ENCODE measurements at regions not wholly inside any gene's neighbourhood (a gene's known extent, or its start where the extent isn't known, plus 50 kb on each side); places are given as distances from the start of the nearest gene placed in this dataset.

- intact Hi-C loops (cut with micrococcal nuclease) = no loop called here
Measured at GRCh38 chr1:244220410-244220809, 169.3 kb downstream of the ZBTB18 start.

DNA sequence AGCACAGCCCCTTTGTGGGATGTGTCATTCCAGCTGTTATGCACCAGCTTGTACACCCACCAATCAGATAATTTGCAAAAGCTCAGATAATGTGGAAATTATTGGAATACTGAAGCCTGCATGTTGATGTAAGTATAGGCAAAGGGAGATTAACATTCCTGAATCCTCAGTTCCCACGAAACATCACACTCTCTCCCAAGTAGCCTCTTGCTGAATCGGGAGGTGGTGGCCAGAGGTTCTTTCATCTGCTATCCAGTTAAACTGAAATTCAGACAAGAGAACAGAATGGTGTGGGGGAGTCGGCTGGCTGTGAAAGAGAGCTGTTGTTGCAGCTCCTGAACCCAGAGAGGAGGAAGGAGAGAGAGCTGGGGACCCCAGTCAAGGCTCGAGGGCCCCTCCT lies 170.9 kb downstream of the ZBTB18 start:
- intact Hi-C loops (cut with micrococcal nuclease) = no loop called here

DNA sequence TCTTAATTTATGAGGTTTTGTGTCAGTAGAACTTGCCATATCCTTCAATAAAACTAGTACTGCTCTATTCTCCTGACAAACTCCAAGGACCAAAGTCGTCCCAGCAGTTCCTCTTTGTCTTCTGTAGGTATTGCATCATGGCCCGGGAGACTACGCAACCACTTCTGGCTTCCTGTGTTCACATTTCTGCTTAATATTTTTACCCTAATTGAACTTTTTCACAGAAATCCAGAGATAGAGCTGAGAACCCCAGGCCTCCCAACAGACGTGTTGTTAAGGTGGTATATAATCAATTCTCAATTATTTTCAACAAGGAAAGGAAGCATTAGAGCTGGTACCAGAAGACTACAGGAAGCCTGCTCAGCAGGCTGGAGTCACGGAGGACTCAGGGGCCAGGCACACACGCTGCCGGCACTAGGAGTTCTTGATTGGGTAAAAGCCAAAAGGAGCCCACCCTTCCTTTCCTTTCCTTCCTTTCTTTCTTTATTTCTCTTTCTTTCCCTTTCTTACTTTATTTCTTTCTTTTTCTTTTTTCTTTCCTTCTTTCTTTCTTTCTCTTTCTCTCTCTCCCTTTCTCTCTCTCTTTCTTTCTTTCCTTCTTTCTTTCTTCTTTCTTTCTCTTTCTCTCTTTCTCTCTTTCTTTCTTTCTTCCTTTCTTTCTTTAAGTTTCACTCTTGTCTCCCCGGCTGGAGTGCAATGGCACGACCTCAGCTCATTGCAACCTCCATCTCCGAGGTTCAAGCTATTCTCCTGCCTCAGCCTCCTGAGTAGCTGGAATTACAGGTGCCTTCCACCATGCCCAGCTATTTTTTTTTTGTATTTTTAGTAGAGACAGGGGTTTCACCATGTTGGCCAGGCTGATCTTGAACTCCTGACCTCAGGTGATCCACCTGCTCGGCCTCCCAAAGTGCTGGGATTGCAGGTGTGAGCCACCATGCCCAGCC lies 173.7 kb downstream of the ZBTB18 start:
- intact Hi-C loops (cut with micrococcal nuclease) = no loop called here

DNA sequence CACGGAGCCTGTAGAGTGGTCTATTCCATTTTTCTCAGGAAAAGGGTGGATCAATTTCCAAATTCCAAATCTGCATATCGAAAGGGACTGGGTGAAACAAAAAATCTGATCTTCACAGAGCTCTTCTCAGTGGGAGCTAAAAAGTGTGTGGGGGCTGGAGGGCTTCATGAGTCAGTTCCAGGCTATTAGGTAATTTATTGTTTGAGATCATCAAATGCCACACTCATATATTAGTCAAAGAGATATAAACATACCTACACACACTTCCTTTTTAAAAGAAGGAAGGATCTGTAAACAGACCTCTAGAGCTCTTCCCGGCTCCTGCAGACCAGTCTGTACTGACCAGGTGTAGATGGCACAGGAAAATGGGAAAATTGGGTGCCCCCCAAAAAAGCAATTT lies 175.4 kb downstream of the ZBTB18 start:
- intact Hi-C loops (cut with micrococcal nuclease) = no loop called here

DNA sequence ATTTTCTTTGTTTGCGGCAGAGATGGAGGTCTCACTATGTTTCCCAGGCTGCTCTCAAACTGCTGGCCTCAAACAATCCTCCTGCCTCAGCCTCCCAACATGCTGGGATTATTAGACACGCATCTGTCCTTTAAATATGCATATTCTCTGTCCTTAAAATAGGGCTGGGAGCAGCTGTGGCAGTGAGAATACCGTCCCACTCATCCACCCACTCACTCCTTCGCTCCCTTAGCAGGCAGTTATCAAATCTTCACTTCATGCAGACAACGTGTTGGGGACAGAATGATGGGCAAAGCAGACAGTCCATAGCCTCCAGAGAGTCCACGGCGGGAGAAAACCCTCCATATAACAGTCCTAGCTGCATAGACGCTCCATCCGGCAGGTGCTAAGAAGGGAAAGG lies 179.4 kb downstream of the ZBTB18 start:
- intact Hi-C loops (cut with micrococcal nuclease) = no loop called here

DNA sequence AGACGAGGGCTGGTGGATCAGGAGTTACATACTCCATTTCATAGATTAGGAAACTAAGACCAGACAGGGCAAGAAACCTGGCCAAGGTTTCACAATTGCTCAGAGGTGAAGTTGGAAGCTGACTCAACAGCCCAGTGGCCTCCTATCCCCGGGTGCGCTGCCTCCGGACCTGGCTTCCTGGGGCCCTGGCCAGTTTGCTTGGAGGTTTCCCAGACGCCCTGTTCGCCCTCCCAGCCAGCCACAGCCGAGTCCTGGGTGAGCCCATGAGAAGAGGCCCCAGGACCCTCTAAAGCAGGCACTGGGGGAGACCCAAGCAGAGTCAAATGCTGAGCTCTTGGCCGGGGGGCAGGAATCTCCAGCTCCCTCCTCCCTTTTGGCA lies 180.1 kb downstream of the ZBTB18 start:
- intact Hi-C loops (cut with micrococcal nuclease) = no loop called here

DNA sequence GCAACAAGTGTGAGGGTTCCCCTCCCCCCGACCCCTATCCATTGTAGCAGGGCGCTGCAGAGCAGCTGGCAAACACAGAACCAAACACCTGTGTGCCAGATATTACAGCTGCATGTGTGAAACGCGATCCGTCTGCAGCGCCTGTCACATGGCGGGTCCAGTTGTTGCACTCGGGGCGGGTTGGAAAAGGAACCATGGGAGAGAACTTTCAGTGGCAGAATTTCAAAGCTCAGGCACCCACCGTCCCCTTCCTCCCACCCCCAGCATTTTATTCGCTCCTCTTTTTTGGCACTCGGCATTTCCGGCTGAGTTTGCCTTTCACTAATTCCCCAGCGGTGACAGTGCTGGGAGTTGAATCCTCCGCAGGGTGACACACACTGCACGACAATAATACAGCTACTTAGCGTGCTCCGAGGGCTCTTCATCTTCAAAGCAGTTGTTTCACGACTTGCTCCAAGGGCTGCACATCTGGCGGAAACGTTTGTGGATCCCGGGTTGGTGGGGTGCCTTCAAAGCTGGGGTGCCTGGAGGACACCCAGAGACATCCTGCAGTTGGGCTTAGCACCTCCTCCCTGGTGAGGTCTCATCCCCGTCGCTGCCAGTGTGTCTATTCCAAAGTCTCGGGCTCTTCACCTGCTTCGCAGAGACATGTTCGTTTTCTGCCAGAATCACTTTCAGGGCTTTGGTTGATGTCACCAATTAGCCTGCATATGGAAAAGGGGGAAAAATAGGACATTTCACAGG lies 180.7 kb downstream of the ZBTB18 start:
- intact Hi-C loops (cut with micrococcal nuclease) = no loop called here

GRCh38 chr1:244234009-244234643 lies 183.0 kb downstream of the ZBTB18 start:
- intact Hi-C loops (cut with micrococcal nuclease) = no loop called here

- intact Hi-C loops (cut with micrococcal nuclease) = no loop called here
Measured at GRCh38 chr1:244235157-244235556, 184.1 kb downstream of the ZBTB18 start.

DNA sequence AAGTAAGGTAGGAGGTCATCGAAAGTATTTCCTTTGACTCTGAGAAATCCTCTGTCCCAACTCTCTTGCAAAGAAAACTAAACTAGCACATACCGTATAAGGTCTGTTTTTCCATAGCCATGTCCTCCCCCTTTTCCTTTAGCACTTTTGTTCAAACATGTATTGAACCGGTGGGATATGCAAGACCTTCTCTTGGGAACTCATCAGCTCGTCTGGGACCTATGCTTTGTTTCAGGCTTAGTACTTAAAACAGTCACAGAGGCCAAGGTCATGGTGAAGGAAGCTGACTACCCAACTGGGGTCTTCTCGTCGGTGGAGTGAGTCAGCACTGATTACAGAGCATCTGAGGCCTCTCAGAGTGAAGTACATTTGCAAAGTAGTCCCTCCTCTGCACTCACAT lies 185.0 kb downstream of the ZBTB18 start:
- intact Hi-C loops (cut with micrococcal nuclease) = no loop called here

DNA sequence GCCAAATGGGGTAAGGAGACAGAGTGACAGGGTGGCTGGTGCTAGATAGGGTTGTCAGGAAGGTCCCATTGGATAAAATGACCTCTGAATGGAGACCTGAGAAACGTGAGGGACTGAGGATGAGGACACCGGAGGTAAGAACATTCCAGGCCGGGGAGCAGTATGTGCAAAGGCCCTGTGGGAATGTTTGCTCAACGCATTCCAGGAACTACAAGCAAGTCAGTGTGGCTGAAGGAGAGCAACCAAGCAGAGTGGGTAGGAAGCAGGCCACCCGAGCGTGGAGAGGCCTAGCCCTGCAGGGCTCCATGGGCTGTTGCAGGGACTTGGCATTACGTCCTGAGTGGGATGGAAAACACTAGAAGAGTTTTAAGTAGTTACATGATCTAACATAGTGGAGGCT lies 185.6 kb downstream of the ZBTB18 start:
- intact Hi-C loops (cut with micrococcal nuclease) = no loop called here

DNA sequence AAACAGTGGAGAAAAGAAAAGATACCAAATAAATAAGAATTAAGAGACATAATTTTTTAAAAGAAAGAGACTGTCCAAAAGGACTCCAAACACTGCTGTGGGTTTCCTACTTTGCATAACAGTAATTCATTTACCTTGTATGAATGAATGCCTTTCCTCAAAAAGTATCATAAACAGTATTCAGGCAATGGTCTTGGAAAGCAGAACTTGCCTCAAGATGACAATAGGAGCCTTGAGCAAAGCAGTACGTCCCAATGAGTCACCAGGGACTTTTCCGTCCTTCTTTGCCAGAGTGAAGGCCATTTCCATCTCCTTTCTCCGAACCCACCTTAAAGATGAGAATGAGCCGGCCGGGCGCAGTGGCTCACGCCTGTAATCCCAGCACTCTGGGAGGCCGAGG lies 186.4 kb downstream of the ZBTB18 start:
- intact Hi-C loops (cut with micrococcal nuclease) = no loop called here

DNA sequence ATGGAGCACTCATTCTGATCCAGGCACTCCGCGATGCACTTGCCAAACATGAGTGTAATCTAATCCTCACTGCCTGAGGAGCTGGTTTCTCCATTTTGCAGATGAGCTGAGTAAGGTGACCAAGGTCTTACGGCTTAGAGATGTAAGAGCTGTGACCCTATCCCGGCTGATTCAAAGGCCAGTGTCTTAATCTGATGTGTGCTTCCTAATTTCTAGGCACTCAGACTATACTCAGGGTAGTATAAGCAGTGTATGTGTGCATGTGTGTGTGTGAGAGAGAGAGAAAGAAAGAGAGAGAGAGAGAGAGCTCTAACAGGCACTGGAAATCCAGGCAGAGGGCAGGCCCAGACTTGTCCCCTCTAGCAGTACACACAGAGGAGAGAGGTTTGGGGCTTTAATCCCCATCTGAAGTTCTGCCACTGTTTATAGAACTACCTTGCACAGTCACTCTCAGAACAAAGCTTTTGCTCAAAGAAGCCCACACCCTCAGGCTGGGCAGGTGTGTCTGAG lies 188.2 kb downstream of the ZBTB18 start:
- intact Hi-C loops (cut with micrococcal nuclease) = no loop called here

- intact Hi-C loops (cut with micrococcal nuclease) = no loop called here
Measured at GRCh38 chr1:244241438-244241837, 190.4 kb downstream of the ZBTB18 start.

GRCh38 chr1:244242446-244242845 lies 191.4 kb downstream of the ZBTB18 start:
- intact Hi-C loops (cut with micrococcal nuclease) = no loop called here

DNA sequence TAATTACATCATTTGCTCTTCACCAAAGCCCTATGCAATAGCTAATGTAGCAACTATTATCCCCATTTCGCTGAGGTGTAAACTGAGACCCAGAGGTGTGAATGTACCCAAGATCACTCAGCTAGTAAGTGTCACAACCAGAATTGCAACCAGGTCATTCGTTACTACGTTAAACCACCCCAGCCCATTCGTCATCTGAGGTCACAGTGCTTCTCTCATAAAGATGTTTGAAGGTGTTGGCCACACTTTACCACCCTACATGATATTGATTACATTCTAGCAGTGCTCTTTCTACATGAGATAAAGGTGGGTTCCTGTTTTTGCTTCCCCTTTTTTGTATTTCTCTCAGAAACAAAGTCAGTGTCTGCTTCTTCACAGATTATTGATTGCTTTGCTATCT lies 195.3 kb downstream of the ZBTB18 start:
- intact Hi-C loops (cut with micrococcal nuclease) = no loop called here

DNA sequence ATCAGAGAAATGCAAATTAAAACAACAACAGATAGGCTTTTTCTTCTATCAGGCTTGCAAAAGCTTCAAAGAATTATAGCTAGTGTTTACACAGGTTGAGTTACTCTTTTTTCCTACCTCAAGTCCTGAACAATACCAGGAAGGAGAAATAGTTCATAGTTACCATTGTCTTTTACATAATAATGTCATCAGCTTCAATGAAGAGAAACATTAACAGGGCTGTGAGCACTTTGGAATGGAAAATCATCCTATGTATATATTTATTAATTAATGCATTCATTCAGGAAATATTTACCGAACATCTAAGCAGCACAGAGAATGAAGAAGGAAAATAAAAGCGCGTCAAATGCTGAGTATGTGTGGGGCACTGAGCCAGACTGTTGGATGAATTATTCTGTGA lies 197.3 kb downstream of the ZBTB18 start:
- intact Hi-C loops (cut with micrococcal nuclease) = no loop called here

DNA sequence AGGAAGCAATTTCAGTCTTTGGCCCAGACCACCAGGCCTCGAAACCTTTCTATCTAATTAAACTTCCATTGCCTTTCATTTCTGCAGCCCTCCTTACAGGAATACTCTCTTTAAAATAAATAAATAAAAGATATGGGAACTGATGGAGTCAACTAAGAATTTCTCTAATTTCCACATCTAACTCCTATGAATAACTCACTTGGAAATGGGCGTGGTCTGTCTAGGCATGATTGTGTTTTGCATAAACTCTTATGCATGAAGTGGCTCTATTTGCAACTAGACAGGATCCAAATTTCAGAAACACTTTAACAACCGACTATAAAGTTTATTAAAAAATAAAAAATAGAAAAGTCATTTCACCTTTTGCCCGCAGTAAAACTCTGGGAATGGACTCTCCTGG lies 199.5 kb downstream of the ADSS2 start:
- intact Hi-C loops (cut with micrococcal nuclease) = no loop called here

GRCh38 chr1:244254467-244254866 lies 197.2 kb downstream of the ADSS2 start:
- intact Hi-C loops (cut with micrococcal nuclease) = no loop called here

DNA sequence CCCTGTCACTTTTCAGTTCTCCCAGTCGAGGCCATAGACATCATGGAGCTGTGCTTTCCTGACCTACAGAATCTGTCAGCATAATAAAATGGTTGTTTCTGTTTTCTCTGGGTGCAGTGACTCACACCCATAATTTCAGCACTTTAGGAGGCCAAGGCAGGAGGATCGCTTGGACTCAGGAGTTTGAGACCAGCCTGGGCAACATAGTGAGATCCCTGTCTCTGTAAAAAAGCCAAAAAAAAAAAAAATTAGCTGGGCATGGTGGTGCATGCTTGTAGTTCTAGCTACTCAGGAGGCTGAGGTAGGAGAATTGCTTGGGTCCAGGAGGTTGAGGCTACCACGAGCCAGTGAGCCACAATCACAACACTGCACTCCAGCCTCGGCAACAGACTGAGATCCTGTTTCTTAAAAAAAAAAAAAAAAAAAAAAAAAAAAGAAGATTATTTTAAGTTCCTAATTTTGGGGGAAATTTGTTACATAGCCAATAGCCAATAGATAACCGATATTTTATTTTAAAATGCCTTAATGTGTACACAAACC lies 196.2 kb downstream of the ADSS2 start:
- intact Hi-C loops (cut with micrococcal nuclease) = no loop called here

DNA sequence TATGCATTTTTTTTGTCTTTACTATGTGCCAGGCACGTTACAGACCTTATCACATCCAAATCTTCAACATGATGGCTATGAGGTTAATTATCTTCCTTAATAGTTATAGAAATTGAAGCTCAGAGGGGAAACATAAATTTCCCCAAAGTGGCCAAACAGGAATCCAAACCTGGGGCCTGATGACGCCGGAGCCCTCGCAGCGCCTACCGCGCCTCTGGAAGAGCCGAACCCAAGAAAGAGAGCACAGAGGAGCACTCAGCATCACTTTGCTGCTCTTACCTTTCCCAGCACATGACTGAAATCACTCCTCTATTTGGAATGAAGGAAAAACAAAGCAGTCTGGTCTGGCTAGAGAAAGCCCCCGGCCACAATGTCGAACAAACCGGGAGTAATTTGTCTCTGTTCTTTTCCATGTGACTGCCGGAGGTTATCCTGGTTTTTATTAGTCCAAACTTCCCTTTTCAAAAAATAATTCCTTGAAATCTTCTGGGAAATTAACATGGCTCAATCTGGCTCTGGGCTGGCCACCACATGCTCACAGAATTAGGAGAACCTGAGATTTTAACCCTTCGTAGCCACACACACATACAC lies 195.5 kb downstream of the ADSS2 start:
- intact Hi-C loops (cut with micrococcal nuclease) = no loop called here
